ENCODE measurements at regions not wholly inside any gene's neighbourhood (a gene's known extent, or its start where the extent isn't known, plus 50 kb on each side); places are given as distances from the start of the nearest gene placed in this dataset.

DNA sequence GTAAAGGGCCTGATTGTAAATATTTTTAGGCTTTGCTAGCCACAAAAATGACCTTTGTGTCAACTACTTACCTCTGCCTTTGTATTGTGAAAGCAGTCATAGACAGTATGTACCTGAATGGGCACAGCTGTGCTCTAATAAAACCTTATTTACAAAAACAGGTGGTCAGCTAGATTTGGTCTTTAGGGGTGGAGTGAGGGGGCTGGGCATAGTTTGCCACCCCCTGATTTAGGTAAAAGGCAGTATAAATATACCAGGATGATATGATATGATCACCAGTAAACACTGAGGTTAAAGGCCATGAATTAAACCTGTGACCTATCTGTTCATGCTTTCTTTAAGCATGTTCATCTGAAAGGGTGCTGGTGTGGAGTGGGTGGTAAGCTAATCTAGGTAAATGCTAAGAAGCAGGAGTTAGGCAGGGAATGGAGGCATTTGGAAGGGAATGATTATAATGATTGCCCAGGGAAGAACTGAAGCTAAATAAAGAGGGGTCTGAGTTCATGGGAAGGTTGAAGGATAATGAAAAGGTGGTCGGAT is 77.1 kb upstream of the BCAT1 start:
- in situ Hi-C loops (cut with MboI; ENCODE audit: low sequenced_read_pairs in 4 of 4), result no loop called here
- Histone ChIP-seq H3K9me3 (no peaks in the 10 kb centered on the region), H3K27me3 (no peaks in the 10 kb centered on the region), H3K4me1 (no peaks in the 10 kb centered on the region), H3K36me3 (no peaks in the 10 kb centered on the region), H3K4me3 (no peak overlapping the region), H3K27ac (no peak overlapping the region)
- intact Hi-C loops (cut with DNase I; ENCODE audit: low total_unique reads), result no loop called here
- DNase-seq, result no peak
- TF ChIP-seq POLR2A (IDR thresholded peaks at IDR 0.05), result no peak
- TF ChIP-seq CTCF (IDR thresholded peaks at IDR 0.05 in 4 of 5, conservative IDR thresholded peaks at IDR 0.05 in 1 of 5), result no peak
- no peak for ATAC-seq

DNA sequence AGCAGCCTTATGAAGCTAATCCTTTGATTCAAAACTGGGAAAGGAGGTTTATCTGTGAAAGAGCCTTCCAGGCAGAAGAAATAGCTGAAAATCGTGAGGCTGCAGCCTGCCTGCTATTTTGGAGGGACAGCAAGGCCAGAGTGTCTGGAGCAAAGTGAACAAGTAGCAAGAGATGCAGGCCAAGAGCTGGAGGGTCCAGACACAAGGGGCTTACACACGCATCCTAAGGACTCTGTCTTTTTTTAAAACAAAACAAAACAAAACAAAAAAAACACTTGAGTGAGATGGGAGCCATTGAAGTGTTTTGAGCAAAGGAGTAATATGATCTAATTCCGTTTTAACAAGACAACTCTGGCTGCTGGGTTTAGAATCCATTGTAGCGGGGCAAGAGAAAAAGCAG is 76.4 kb upstream of the BCAT1 start:
- in situ Hi-C loops (cut with MboI; ENCODE audit: low sequenced_read_pairs in 4 of 4), result no loop called here
- Histone ChIP-seq H3K27ac (no peak overlapping the region), H3K27me3 (no peaks in the 10 kb centered on the region), H3K4me3 (no peak overlapping the region), H3K4me1 (no peaks in the 10 kb centered on the region), H3K9me3 (no peaks in the 10 kb centered on the region), H3K36me3 (no peaks in the 10 kb centered on the region)
- TF ChIP-seq POLR2A (IDR thresholded peaks at IDR 0.05), result no peak
- no peak for TF ChIP-seq CTCF (IDR thresholded peaks at IDR 0.05 in 4 of 5, conservative IDR thresholded peaks at IDR 0.05 in 1 of 5)
- ATAC-seq (no peak), DNase-seq (no peak)
- intact Hi-C loops (cut with DNase I; ENCODE audit: low total_unique reads), result no loop called here

DNA sequence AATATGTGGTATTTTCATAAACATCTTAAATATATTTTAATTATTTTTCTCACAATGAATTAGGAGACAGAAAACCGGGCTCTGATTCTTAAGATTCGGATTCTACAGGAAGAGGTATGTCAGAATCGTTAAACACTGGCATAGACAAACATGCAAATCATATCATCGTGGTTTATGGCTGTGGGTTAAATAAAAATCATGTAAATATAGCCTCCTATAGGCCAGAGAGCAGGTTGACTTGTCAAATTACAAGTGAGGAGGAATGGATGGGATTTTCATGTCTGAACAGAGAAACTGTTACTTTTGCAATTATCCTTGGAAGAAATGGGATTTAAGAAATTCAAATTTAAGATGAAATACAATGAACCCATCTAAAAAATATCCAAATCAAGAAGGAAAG is 74.9 kb upstream of the BCAT1 start:
- Histone ChIP-seq H3K27ac (no peak overlapping the region), H3K27me3 (no peaks in the 10 kb centered on the region), H3K36me3 (no peaks in the 10 kb centered on the region), H3K4me3 (no peak overlapping the region), H3K9me3 (no peaks in the 10 kb centered on the region), H3K4me1 (no peaks in the 10 kb centered on the region)
- in situ Hi-C loops (cut with MboI; ENCODE audit: low sequenced_read_pairs in 4 of 4), result no loop called here
- intact Hi-C loops (cut with DNase I; ENCODE audit: low total_unique reads), result no loop called here
- TF ChIP-seq POLR2A (IDR thresholded peaks at IDR 0.05) (no peak), CTCF (IDR thresholded peaks at IDR 0.05 in 4 of 5, conservative IDR thresholded peaks at IDR 0.05 in 1 of 5) (no peak)
- no peak for ATAC-seq
- no peak for DNase-seq

DNA sequence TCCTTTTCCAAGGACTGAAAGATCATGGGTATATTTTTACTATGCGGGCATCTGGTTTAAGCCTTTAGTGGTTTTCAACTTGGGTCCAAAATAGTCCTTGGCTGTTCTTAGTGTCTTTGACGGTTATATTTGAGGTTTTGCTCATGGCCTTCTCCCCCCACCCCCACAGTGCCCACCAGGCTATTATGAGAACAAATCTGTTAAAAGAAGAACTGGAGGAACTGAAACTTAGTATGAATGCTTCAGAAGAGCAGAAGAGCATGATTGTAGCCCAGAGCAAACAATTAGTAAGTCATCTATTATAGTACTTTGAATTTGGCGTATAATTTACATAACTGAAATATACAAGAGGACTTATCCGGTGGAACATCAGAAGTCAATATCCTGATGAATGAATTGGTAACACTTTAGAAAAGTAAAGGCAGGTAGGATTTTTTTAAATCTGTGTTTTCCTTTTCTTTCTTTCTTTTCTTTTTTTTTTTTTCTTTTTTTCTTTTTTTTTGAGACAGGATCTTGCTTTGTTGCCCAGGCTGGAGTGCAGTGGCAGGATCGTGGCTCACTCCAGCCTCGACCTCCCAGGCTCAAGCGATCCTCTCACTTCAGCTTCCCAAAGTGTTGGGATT is 71.8 kb upstream of the BCAT1 start:
- intact Hi-C loops (cut with DNase I; ENCODE audit: low total_unique reads) (no loop called here), in situ Hi-C loops (cut with MboI; ENCODE audit: low sequenced_read_pairs in 4 of 4) (no loop called here)
- H3K4me1 ChIP-seq, result no peaks in the 10 kb centered on the region
- no peak overlapping the region for H3K27ac ChIP-seq
- ATAC-seq, result no peak
- no peak for TF ChIP-seq CTCF (IDR thresholded peaks at IDR 0.05 in 4 of 5, conservative IDR thresholded peaks at IDR 0.05 in 1 of 5)
- TF ChIP-seq POLR2A (IDR thresholded peaks at IDR 0.05), result no peak
- H3K9me3 ChIP-seq, result no peaks in the 10 kb centered on the region
- no peaks in the 10 kb centered on the region for H3K36me3 ChIP-seq
- H3K27me3 ChIP-seq, result no peaks in the 10 kb centered on the region
- DNase-seq, result no peak
- no peak overlapping the region for H3K4me3 ChIP-seq

GRCh38 chr12:25018146-25018545 is 69.2 kb upstream of the BCAT1 start:
- Histone ChIP-seq H3K36me3 (no peaks in the 10 kb centered on the region), H3K27ac (no peak overlapping the region), H3K4me3 (no peak overlapping the region), H3K27me3 (no peaks in the 10 kb centered on the region), H3K9me3 (no peaks in the 10 kb centered on the region), H3K4me1 (no peaks in the 10 kb centered on the region)
- ATAC-seq (no peak), DNase-seq (no peak)
- in situ Hi-C loops (cut with MboI; ENCODE audit: low sequenced_read_pairs in 4 of 4), result no loop called here
- TF ChIP-seq CTCF (IDR thresholded peaks at IDR 0.05 in 4 of 5, conservative IDR thresholded peaks at IDR 0.05 in 1 of 5) (no peak), POLR2A (IDR thresholded peaks at IDR 0.05) (no peak)
- intact Hi-C loops (cut with DNase I; ENCODE audit: low total_unique reads), result no loop called here

Measured in gastrocnemius medialis (tissue), 4 donors.